ENCODE measurements at regions not wholly inside any gene's neighbourhood (a gene's known extent, or its start where the extent isn't known, plus 50 kb on each side); places are given as distances from the start of the nearest gene placed in this dataset.

DNA sequence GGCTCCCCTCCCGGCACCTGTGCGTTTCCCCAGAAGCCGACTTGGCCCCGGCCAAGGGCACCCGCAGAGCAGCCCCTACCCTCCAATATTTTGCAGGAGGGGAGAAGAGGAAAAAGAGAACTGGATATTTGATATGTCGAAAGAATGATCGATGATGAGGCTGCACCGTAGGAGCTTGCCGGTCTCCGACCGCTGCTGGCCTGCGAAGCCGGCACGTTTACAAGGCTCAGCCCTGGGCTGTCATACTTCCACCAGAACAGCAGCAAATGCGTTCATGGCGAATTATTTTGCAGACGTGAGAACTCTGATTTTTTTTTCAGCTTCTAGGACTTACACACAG is 296.7 kb downstream of the TFAP2C start:
- no peaks in the 10 kb centered on the region for H3K9me3 ChIP-seq
- intact Hi-C loops (cut with DNase I) = no loop called here
- no peak for DNase-seq (ENCODE audit: low spot score in 2 of 2)
- no peak overlapping the region for H3K4me3 ChIP-seq
- H3K4me1 ChIP-seq = no peaks in the 10 kb centered on the region
- no peak overlapping the region for H3K27ac ChIP-seq
- TF ChIP-seq, protein P1, sequence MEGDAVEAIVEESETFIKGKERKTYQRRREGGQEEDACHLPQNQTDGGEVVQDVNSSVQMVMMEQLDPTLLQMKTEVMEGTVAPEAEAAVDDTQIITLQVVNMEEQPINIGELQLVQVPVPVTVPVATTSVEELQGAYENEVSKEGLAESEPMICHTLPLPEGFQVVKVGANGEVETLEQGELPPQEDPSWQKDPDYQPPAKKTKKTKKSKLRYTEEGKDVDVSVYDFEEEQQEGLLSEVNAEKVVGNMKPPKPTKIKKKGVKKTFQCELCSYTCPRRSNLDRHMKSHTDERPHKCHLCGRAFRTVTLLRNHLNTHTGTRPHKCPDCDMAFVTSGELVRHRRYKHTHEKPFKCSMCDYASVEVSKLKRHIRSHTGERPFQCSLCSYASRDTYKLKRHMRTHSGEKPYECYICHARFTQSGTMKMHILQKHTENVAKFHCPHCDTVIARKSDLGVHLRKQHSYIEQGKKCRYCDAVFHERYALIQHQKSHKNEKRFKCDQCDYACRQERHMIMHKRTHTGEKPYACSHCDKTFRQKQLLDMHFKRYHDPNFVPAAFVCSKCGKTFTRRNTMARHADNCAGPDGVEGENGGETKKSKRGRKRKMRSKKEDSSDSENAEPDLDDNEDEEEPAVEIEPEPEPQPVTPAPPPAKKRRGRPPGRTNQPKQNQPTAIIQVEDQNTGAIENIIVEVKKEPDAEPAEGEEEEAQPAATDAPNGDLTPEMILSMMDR (IDR thresholded peaks at IDR 0.05) = no peak
- H3K27me3 ChIP-seq = peaks cover 10% of the 10 kb centered on the region
- no peaks in the 10 kb centered on the region for H3K36me3 ChIP-seq

GRCh38 chr20:56926501-56926900 is 297.4 kb downstream of the TFAP2C start:
- Histone ChIP-seq H3K4me1 (no peaks in the 10 kb centered on the region), H3K4me3 (no peak overlapping the region), H3K27ac (no peak overlapping the region), H3K9me3 (no peaks in the 10 kb centered on the region), H3K36me3 (no peaks in the 10 kb centered on the region), H3K27me3 (peaks cover 10% of the 10 kb centered on the region)
- intact Hi-C loops (cut with DNase I) = no loop called here
- DNase-seq (ENCODE audit: low spot score in 2 of 2) = no peak
- TF ChIP-seq, protein P1 (IDR thresholded peaks at IDR 0.05) = no peak

GRCh38 chr20:56927127-56927526 is 298.0 kb downstream of the TFAP2C start:
- Histone ChIP-seq H3K9me3 (no peaks in the 10 kb centered on the region), H3K4me3 (no peak overlapping the region), H3K36me3 (no peaks in the 10 kb centered on the region), H3K27ac (no peak overlapping the region), H3K4me1 (no peaks in the 10 kb centered on the region), H3K27me3 (peaks cover 10% of the 10 kb centered on the region)
- TF ChIP-seq, protein P1 (IDR thresholded peaks at IDR 0.05) = no peak
- no peak for DNase-seq (ENCODE audit: low spot score in 2 of 2)
- intact Hi-C loops (cut with DNase I) = no loop called here

GRCh38 chr20:56928007-56928406 is 298.9 kb downstream of the TFAP2C start:
- intact Hi-C loops (cut with DNase I) = no loop called here
- Histone ChIP-seq H3K27me3 (peaks cover 10% of the 10 kb centered on the region), H3K36me3 (no peaks in the 10 kb centered on the region), H3K27ac (no peak overlapping the region), H3K9me3 (no peaks in the 10 kb centered on the region), H3K4me1 (no peaks in the 10 kb centered on the region), H3K4me3 (no peak overlapping the region)
- TF ChIP-seq, protein P1 (IDR thresholded peaks at IDR 0.05) = no peak
- DNase-seq (ENCODE audit: low spot score in 2 of 2) = no peak

DNA sequence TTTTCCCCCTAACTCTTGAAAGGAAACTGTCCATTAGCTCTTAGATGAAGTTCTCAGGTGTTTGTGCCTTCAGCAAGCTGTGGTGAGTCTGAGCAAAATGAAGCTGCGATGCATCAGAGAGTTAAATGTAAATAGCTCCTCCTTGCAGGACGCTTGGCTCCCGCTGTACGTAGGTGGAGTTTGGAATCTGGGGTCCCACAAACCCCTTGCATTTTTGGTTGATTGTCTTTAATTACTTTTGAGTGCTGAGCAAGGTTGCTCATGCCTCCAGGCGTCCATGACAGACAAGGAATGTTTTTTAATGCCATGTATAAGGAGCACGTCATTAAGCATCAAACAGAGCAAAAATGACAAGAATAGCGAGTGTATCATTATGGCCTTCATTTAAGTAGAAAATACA is 300.5 kb downstream of the TFAP2C start:
- Histone ChIP-seq H3K9me3 (no peaks in the 10 kb centered on the region), H3K4me1 (no peaks in the 10 kb centered on the region), H3K36me3 (no peaks in the 10 kb centered on the region), H3K27me3 (peaks cover 10% of the 10 kb centered on the region), H3K27ac (no peak overlapping the region), H3K4me3 (no peak overlapping the region)
- DNase-seq (ENCODE audit: low spot score in 2 of 2) = no peak
- TF ChIP-seq, protein P1 (IDR thresholded peaks at IDR 0.05) = no peak
- intact Hi-C loops (cut with DNase I) = no loop called here

DNA sequence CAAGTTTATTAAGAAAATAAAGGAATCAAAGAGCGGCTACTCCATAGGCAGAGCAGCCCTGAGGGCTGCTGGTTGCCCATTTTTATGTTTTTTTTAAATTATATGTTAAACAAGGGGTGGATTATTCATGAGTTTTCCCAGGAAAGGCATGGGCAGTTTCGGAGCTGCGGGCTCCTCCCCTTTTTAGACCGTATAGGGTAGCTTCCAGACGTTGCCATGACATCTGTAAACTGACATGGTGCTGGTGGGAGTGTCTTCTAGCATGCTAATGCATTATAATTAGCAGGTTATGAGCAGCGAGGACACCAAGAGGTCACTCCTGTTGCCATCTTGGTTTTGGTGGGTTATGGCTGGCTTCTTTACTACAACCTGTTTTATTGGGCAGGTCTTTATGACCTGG is 301.8 kb downstream of the TFAP2C start:
- H3K9me3 ChIP-seq = no peaks in the 10 kb centered on the region
- no peaks in the 10 kb centered on the region for H3K36me3 ChIP-seq
- H3K27ac ChIP-seq = no peak overlapping the region
- intact Hi-C loops (cut with DNase I) = no loop called here
- no peaks in the 10 kb centered on the region for H3K27me3 ChIP-seq
- no peak overlapping the region for H3K4me3 ChIP-seq
- no peak for DNase-seq (ENCODE audit: low spot score in 2 of 2)
- TF ChIP-seq, protein P1 (IDR thresholded peaks at IDR 0.05) = no peak
- H3K4me1 ChIP-seq = no peaks in the 10 kb centered on the region

Measured in ascending aorta (tissue), 2 donors.